RWPE1 (cell line): ENCODE measurements at regions not wholly inside any gene's neighbourhood (a gene's known extent, or its start where the extent isn't known, plus 50 kb on each side); places are given as distances from the start of the nearest gene placed in this dataset.

Experiments used
- CTCF ChIA-PET: fragments of 350-600 bp; sonication (Branson Sonifier 250); formaldehyde crosslinking; extraction: SDS; loops from one replicate; lab custom pipeline; 2021; lab: Yijun Ruan, JAX
- POLR2A ChIA-PET: fragments of 400-600 bp; formaldehyde crosslinking; extraction: SDS; loops from one replicate; lab custom pipeline; 2020; ENCODE audit warnings: antibody characterized with exemption; ENCODE audit not compliant: low non-redundant PET; lab: Yijun Ruan, JAX
- DNase-seq: peaks from one replicate; pipeline ENCODE4 v3.0.0; 2012; ENCODE audit warnings: low spot score
- H3K27ac ChIP-seq: fragments of 450-650 bp; 2 replicates; pipeline ENCODE4 v1.5.1; 2017
- CTCF ChIP-seq: fragments of 450-650 bp; conservative IDR thresholded peaks from 2 replicates; pipeline ENCODE4 v1.5.1; 2017; ENCODE audit warnings: low read depth, mild to moderate bottlenecking

- no peak overlapping the region for H3K27ac ChIP-seq
- CTCF ChIA-PET: no interaction called here
- TF ChIP-seq CTCF: no peak
- DNase-seq: no peak
- POLR2A ChIA-PET: no interaction called here
These were observed 1608.7 kb downstream of the STIM2 start for GRCh38 chr4:28469387-28469786.

GRCh38 chr4:28469886-28470285, 1609.2 kb downstream of the STIM2 start:
- no peak for TF ChIP-seq CTCF
- CTCF ChIA-PET: no interaction called here
- no peak overlapping the region for H3K27ac ChIP-seq
- DNase-seq: no peak
- POLR2A ChIA-PET: no interaction called here

- no peak for DNase-seq
- TF ChIP-seq CTCF: no peak
- H3K27ac ChIP-seq: no peak overlapping the region
- POLR2A ChIA-PET: no interaction called here
- CTCF ChIA-PET: no interaction called here
These were observed 1614.7 kb downstream of the STIM2 start for GRCh38 chr4:28475381-28475780.

GRCh38 chr4:28479666-28480065, 1619.0 kb downstream of the STIM2 start:
- no peak for DNase-seq
- CTCF ChIA-PET: no interaction called here

GRCh38 chr4:28481565-28481964, 1620.9 kb downstream of the STIM2 start:
- no peak for TF ChIP-seq CTCF
- CTCF ChIA-PET: interaction anchor here (1.0 kb wide), 1 partner anchor 1125 kb away, joined by 4 read pairs; no protein-coding TSS in a partner anchor
- H3K27ac ChIP-seq: no peak overlapping the region
- POLR2A ChIA-PET: no interaction called here
- DNase-seq: no peak

More at GRCh38 chr4:28479666-28480065, 1619.0 kb downstream of the STIM2 start:
- POLR2A ChIA-PET: interaction anchor here (0.6 kb wide), 1 partner anchor 10 kb away, joined by 3 read pairs; no protein-coding TSS in a partner anchor
- H3K27ac ChIP-seq: no peak overlapping the region
- TF ChIP-seq CTCF: no peak

GRCh38 chr4:28482580-28483270, 1622.1 kb downstream of the STIM2 start:
- CTCF ChIA-PET: interaction anchor here (0.7 kb wide), 1 partner anchor 17 kb away, joined by 6 read pairs; no protein-coding TSS in a partner anchor

More at GRCh38 chr4:28482580-28483270, 1622.1 kb downstream of the STIM2 start:
- no peak for DNase-seq
- POLR2A ChIA-PET: no interaction called here
- H3K27ac ChIP-seq: no peak overlapping the region
- no peak for TF ChIP-seq CTCF
